Tibial nerve (tissue), 3 donors: ENCODE measurements at regions not wholly inside any gene's neighbourhood (a gene's known extent, or its start where the extent isn't known, plus 50 kb on each side); places are given as distances from the start of the nearest gene placed in this dataset.

Experiments
- POLR2A ChIP-seq, 2 donors: fragments of 450-650 bp; IDR thresholded peaks; one replicate each; pipeline ENCODE4 v1.6.1; 2017; ENCODE audit warnings: antibody characterized with exemption in 2 of 2, mild to moderate bottlenecking in 2 of 2, moderate library complexity in 2 of 2
- TF ChIP-seq, protein P1 (sequence below), 5 experiments: fragments of 200-600 bp in 3 of 5; fragments of 450-650 bp in 2 of 5; sonication (generic) in 3 of 5; IDR thresholded peaks; one replicate each; pipeline ENCODE4 v1.5.1; 2016 to 2019; ENCODE audit warnings: antibody characterized with exemption in 5 of 5, mild to moderate bottlenecking in 3 of 5, moderate library complexity in 2 of 5

GRCh38 chr1:97010566-97011264 is 289.1 kb downstream of the PTBP2 start:
- TF ChIP-seq, protein P1, sequence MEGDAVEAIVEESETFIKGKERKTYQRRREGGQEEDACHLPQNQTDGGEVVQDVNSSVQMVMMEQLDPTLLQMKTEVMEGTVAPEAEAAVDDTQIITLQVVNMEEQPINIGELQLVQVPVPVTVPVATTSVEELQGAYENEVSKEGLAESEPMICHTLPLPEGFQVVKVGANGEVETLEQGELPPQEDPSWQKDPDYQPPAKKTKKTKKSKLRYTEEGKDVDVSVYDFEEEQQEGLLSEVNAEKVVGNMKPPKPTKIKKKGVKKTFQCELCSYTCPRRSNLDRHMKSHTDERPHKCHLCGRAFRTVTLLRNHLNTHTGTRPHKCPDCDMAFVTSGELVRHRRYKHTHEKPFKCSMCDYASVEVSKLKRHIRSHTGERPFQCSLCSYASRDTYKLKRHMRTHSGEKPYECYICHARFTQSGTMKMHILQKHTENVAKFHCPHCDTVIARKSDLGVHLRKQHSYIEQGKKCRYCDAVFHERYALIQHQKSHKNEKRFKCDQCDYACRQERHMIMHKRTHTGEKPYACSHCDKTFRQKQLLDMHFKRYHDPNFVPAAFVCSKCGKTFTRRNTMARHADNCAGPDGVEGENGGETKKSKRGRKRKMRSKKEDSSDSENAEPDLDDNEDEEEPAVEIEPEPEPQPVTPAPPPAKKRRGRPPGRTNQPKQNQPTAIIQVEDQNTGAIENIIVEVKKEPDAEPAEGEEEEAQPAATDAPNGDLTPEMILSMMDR (IDR thresholded peaks at IDR 0.05) = no peak
- no peak for TF ChIP-seq POLR2A (IDR thresholded peaks at IDR 0.05)
